Esophagus muscularis mucosa (tissue), 4 donors: ENCODE measurements at regions not wholly inside any gene's neighbourhood (a gene's known extent, or its start where the extent isn't known, plus 50 kb on each side); places are given as distances from the start of the nearest gene placed in this dataset.
A peak's percentile ranks its signal among the peaks of the same experiment; 100 is the strongest.

ENCODE experiments used
- DNase-seq: peaks from one replicate; pipeline ENCODE4 v3.0.0-alpha.2; 2017; ENCODE audit errors: extremely low spot score
- H3K27ac ChIP-seq, 4 donors: fragments of 200-600 bp; sonication (generic); replicated peaks in 1 of 4; 1 replicate in 3 of 4; 2 replicates in 1 of 4; pipeline ENCODE4 v1.5.1; 2016 to 2019; ENCODE audit warnings: mild to moderate bottlenecking in 1 of 4
- H3K27me3 ChIP-seq, 4 donors: fragments of 200-600 bp; sonication (generic); one replicate each; pipeline versions ENCODE4 v1.5.1 to v1.6.0; 2016 to 2019
- H3K36me3 ChIP-seq, 4 donors: fragments of 200-600 bp; sonication (generic); one replicate each; pipeline ENCODE4 v1.5.1; 2016 to 2019
- H3K4me1 ChIP-seq, 4 donors: fragments of 200-600 bp; sonication (generic); one replicate each; pipeline ENCODE4 v1.5.1; 2016 to 2019
- H3K4me3 ChIP-seq, 4 donors: fragments of 200-600 bp; sonication (generic); 1 replicate in 2 of 4; 2 replicates in 2 of 4; pipeline ENCODE4 v1.5.1; 2016 to 2019; ENCODE audit warnings: mild to moderate bottlenecking in 4 of 4, moderate library complexity in 1 of 4
- H3K9me3 ChIP-seq, 4 donors: fragments of 200-600 bp; sonication (generic); 1 replicate in 3 of 4; 2 replicates in 1 of 4; pipeline ENCODE4 v1.5.1; 2016 to 2019
- EP300 ChIP-seq: sonication (generic); formaldehyde crosslinking; IDR thresholded peaks from one replicate; pipeline ENCODE4 v1.6.1; 2017; ENCODE audit warnings: antibody characterized with exemption
- POLR2A ChIP-seq: fragments of 450-650 bp; IDR thresholded peaks from one replicate; pipeline ENCODE4 v1.6.1; 2017; ENCODE audit warnings: antibody characterized with exemption, moderate library complexity, mild to moderate bottlenecking, low read depth
- POLR2AphosphoS5 ChIP-seq, 2 donors: sonication (generic); formaldehyde crosslinking; IDR thresholded peaks; one replicate each; pipeline ENCODE4 v1.6.1; 2017; ENCODE audit warnings: antibody characterized with exemption in 2 of 2
- WGBS: methylation state at CpG from one replicate; pipeline ENCODE4 v1.1.5; 2018; 5-methylcytosine and 5-hydroxymethylcytosine counted together
- intact Hi-C: fragments of 100-400 bp; cut with DNase I; formaldehyde crosslinking; loops from one replicate; pipeline ENCODE4 v1.15.1; 2023
- TF ChIP-seq, protein P1 (sequence below), 3 experiments: fragments of 200-600 bp in 2 of 3; fragments of 450-650 bp in 1 of 3; sonication (generic) in 2 of 3; IDR thresholded peaks; one replicate each; pipeline ENCODE4 v1.5.1; 2017 to 2019; ENCODE audit warnings: antibody characterized with exemption in 3 of 3, mild to moderate bottlenecking in 2 of 3, moderate library complexity in 1 of 3

DNA sequence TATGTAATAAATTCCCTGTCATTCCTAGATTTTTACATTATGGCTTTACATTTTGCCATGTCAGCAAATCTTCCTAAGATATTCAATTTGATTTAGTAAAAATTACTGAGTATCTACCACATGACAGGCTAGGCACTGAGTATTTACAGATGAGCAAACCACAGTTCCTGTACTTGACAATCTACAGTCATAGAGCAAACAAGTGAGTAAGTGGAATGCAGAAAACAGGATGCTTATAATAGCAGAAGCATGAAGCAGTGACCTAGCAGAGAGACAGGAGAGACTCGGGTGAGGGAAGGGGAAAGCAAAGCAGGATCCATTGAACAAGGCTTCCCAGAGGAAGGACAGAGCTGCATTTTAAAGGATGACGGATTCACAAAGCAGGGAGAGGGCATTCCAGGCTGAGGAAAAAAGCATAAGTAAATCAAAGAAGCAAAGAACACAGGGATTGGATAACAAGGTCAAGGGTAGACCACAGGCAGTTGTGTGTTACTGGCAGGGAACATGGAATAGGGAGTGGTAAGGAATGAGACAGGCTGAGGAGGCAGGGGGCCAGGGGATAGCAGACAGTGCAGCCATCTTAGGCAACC, 124.7 kb upstream of the C1QTNF7 start:
- TF ChIP-seq POLR2A (no peak), POLR2AphosphoS5 (IDR thresholded peaks at IDR 0.05) (peak in 1 of 2 donors; percentile 15), EP300 (no peak)
- TF ChIP-seq, protein P1, sequence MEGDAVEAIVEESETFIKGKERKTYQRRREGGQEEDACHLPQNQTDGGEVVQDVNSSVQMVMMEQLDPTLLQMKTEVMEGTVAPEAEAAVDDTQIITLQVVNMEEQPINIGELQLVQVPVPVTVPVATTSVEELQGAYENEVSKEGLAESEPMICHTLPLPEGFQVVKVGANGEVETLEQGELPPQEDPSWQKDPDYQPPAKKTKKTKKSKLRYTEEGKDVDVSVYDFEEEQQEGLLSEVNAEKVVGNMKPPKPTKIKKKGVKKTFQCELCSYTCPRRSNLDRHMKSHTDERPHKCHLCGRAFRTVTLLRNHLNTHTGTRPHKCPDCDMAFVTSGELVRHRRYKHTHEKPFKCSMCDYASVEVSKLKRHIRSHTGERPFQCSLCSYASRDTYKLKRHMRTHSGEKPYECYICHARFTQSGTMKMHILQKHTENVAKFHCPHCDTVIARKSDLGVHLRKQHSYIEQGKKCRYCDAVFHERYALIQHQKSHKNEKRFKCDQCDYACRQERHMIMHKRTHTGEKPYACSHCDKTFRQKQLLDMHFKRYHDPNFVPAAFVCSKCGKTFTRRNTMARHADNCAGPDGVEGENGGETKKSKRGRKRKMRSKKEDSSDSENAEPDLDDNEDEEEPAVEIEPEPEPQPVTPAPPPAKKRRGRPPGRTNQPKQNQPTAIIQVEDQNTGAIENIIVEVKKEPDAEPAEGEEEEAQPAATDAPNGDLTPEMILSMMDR (IDR thresholded peaks at IDR 0.05) = no peak
- DNase-seq = peak; percentile 34
- H3K36me3 ChIP-seq = no peaks in the 10 kb centered on the region
- H3K9me3 ChIP-seq = no peaks in the 10 kb centered on the region
- intact Hi-C loops = no loop called here
- 49% methylated on average over 2 of the region's 2 CpGs for WGBS
- peaks cover 2 to 10% (median 6%) of the 10 kb centered on the region in 4 donors for H3K4me1 ChIP-seq
- peak overlapping the region in 1 of 4 donors; percentile 55 for H3K27ac ChIP-seq
- H3K27me3 ChIP-seq = no peaks in the 10 kb centered on the region
- no peak overlapping the region for H3K4me3 ChIP-seq

DNA sequence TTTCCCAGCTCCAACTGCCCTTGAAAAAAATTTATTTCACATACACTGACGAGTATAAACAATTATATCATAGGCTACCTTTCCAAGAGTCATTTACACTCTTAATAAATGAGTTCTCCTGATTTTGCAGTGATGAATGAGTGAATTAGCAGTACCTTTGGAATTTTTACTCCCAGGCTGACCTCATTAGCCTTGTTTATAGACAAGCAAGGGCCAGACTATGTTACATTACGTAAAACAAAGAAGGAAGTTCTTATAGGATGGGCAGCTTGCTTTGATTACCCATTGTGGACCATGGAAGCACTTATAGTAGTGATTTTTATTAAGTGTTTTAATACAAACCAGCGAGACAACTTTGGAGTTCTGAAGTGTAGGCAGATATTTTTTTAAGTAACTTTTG, 112.9 kb upstream of the C1QTNF7 start:
- WGBS = 54% methylated on average over 3 of the region's 3 CpGs
- no peak overlapping the region for H3K4me3 ChIP-seq
- intact Hi-C loops = no loop called here
- peak overlapping the region in 1 of 4 donors; percentile 14 for H3K27ac ChIP-seq
- H3K4me1 ChIP-seq = peaks cover 0 to 17% (median 13%) of the 10 kb centered on the region in 4 donors
- TF ChIP-seq POLR2A (no peak), POLR2AphosphoS5 (IDR thresholded peaks at IDR 0.05) (no peak), EP300 (no peak)
- TF ChIP-seq, protein P1 (IDR thresholded peaks at IDR 0.05) = no peak
- H3K9me3 ChIP-seq = no peaks in the 10 kb centered on the region
- DNase-seq = no peak
- H3K27me3 ChIP-seq = no peaks in the 10 kb centered on the region
- H3K36me3 ChIP-seq = no peaks in the 10 kb centered on the region

DNA sequence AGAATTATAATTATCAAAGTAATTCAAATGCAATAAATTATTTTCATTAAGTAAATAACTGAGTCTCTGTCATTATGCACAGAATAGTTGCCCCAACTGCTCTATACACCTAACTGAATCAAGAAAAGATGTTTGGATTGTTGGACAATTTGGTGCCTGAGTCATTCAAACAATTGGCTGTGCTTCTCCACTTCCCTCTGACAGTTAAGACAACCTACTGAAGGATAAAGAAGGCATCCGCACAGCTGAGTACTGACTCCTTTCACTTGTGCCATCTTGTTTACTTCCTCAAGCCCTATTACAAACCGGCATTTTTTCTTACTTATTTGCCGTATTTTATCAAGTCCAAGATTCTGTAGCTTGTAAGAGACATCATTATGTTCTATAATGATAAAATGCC, 110.6 kb upstream of the C1QTNF7 start:
- 65% methylated on average over 3 of the region's 3 CpGs for WGBS
- Histone ChIP-seq H3K27ac (no peak overlapping the region), H3K4me1 (peaks cover 0 to 23% (median 17%) of the 10 kb centered on the region in 4 donors), H3K27me3 (no peaks in the 10 kb centered on the region), H3K36me3 (no peaks in the 10 kb centered on the region), H3K4me3 (no peak overlapping the region), H3K9me3 (no peaks in the 10 kb centered on the region)
- TF ChIP-seq POLR2A = no peak
- no peak for TF ChIP-seq POLR2AphosphoS5 (IDR thresholded peaks at IDR 0.05)
- intact Hi-C loops = no loop called here
- DNase-seq = no peak

DNA sequence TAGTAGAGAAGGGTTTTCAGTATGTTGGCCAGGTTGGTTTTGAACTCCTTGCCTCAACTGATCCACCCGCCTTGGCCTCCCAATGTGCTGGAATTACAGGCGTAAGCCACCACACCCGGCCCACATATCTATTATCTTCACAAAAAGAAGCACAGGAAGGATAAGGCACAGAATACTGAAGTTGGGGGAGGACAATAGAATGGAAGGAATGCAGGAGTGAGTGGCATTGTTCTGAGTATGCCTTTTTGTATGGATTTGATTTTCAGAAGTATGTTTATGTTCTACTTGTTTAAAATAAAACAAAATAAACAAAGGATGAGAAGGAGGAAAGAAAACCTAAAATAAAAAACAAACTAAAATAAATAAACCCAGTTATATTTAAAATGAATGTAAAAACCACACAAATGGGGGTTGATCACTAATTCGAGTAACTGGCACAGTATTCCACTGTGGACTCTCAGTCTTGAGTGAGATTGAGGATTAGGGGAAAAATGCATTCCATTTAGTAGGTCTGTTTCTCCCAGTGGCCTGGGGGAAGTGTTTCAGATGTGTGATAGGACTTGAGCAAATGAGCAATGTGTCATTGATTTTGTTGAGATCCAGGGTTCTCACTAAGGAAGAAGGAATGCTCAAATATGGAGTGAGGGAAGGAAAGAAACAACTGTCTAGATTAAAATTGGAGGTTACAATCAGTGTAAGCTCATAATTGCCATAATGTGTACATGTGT, 109.0 kb upstream of the C1QTNF7 start:
- Histone ChIP-seq H3K27ac (no peak overlapping the region), H3K4me1 (peaks cover 0 to 25% (median 17%) of the 10 kb centered on the region in 4 donors), H3K27me3 (no peaks in the 10 kb centered on the region), H3K9me3 (no peaks in the 10 kb centered on the region), H3K4me3 (no peak overlapping the region), H3K36me3 (no peaks in the 10 kb centered on the region)
- intact Hi-C loops = no loop called here
- 85% methylated on average over 4 of the region's 4 CpGs for WGBS
- no peak for DNase-seq
- TF ChIP-seq POLR2A (no peak), POLR2AphosphoS5 (IDR thresholded peaks at IDR 0.05) (no peak), EP300 (no peak)
- TF ChIP-seq, protein P1 (IDR thresholded peaks at IDR 0.05) = no peak

DNA sequence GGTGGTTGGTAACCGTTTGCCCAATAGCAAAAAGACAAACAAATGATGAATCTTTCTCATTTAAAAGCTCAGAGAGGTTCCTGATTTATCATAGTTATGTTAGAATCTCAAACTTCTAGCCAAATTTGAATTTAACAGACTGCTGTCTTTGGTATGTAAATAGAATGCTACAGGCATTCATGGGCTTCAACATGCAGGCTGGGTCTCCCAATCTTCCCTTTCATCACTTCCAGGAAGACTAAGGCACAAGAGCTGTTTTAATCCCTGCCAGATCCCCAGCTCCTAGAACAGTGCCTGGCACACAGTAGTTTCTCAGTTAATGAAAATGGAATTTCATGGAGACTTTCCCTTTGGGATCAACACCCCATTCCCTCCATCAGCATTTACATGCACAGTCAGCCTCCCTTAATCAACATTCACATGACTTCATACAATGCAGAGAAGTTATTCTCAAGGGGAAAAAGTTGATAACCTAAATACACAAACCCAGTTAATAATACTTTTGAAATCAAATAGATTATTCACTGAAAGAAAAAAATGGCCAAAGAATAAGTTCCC, 107.6 kb upstream of the C1QTNF7 start:
- H3K9me3 ChIP-seq = no peaks in the 10 kb centered on the region
- no peak overlapping the region for H3K27ac ChIP-seq
- H3K27me3 ChIP-seq = no peaks in the 10 kb centered on the region
- no peak for TF ChIP-seq POLR2AphosphoS5 (IDR thresholded peaks at IDR 0.05)
- TF ChIP-seq POLR2A = no peak
- TF ChIP-seq, protein P1 (IDR thresholded peaks at IDR 0.05) = no peak
- TF ChIP-seq EP300 = no peak
- peaks cover 0 to 17% (median 10%) of the 10 kb centered on the region in 4 donors for H3K4me1 ChIP-seq
- intact Hi-C loops = loop anchor here (10.0 kb wide), 1 partner anchor 135 kb away; no protein-coding TSS in a partner anchor
- H3K4me3 ChIP-seq = no peak overlapping the region
- no peak for DNase-seq
- 39% methylated on average over 1 of the region's 1 CpG for WGBS
- no peaks in the 10 kb centered on the region for H3K36me3 ChIP-seq
